WTC11 (cell line): ENCODE measurements at regions not wholly inside any gene's neighbourhood (a gene's known extent, or its start where the extent isn't known, plus 50 kb on each side); places are given as distances from the start of the nearest gene placed in this dataset.

ENCODE experiments used
- IRF2 ChIP-seq: sonication (generic); formaldehyde crosslinking; IDR thresholded peaks from 2 replicates; pipeline ENCODE4 v1.8.0; 2022; ENCODE audit warnings: low read depth, missing genetic modification reagents, borderline replicate concordance
- MAX ChIP-seq: sonication (generic); formaldehyde crosslinking; IDR thresholded peaks from 2 replicates; pipeline ENCODE4 v1.8.0; 2022; ENCODE audit warnings: mild to moderate bottlenecking, missing genetic modification reagents
- PREB ChIP-seq: sonication (generic); formaldehyde crosslinking; IDR thresholded peaks from 2 replicates; pipeline ENCODE4 v1.8.1; 2022; ENCODE audit warnings: mild to moderate bottlenecking, missing genetic modification reagents, moderate library complexity, borderline replicate concordance
- SMAD3 ChIP-seq: sonication (generic); formaldehyde crosslinking; IDR thresholded peaks from 2 replicates; pipeline ENCODE4 v1.8.0; 2022; ENCODE audit warnings: missing genetic modification reagents, mild to moderate bottlenecking, borderline replicate concordance
- ZNF232 ChIP-seq: sonication (generic); formaldehyde crosslinking; IDR thresholded peaks from 2 replicates; pipeline ENCODE4 v1.8.0; 2022; ENCODE audit warnings: mild to moderate bottlenecking, missing genetic modification reagents
- ZNF317 ChIP-seq: sonication (generic); formaldehyde crosslinking; IDR thresholded peaks from 2 replicates; pipeline ENCODE4 v1.8.1; 2023; ENCODE audit warnings: low read depth, mild to moderate bottlenecking, moderate library complexity, missing genetic modification reagents, borderline replicate concordance
- TF ChIP-seq, protein P1 (sequence below): fragments of 200-600 bp; IDR thresholded peaks from 2 replicates; pipeline ENCODE4 v1.8.0; 2022; ENCODE audit warnings: antibody characterized with exemption

GRCh38 chr4:46676364-46676763 lies 232.7 kb downstream of the COX7B2 start:
- TF ChIP-seq, protein P1, sequence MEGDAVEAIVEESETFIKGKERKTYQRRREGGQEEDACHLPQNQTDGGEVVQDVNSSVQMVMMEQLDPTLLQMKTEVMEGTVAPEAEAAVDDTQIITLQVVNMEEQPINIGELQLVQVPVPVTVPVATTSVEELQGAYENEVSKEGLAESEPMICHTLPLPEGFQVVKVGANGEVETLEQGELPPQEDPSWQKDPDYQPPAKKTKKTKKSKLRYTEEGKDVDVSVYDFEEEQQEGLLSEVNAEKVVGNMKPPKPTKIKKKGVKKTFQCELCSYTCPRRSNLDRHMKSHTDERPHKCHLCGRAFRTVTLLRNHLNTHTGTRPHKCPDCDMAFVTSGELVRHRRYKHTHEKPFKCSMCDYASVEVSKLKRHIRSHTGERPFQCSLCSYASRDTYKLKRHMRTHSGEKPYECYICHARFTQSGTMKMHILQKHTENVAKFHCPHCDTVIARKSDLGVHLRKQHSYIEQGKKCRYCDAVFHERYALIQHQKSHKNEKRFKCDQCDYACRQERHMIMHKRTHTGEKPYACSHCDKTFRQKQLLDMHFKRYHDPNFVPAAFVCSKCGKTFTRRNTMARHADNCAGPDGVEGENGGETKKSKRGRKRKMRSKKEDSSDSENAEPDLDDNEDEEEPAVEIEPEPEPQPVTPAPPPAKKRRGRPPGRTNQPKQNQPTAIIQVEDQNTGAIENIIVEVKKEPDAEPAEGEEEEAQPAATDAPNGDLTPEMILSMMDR = no peak
- no peak for TF ChIP-seq ZNF317 (CRISPR knock-in tag)
- no peak for TF ChIP-seq ZNF232 (CRISPR knock-in tag)
- TF ChIP-seq PREB (CRISPR knock-in tag) = no peak
- no peak for TF ChIP-seq MAX (CRISPR knock-in tag)
- no peak for TF ChIP-seq SMAD3 (CRISPR knock-in tag)
- no peak for TF ChIP-seq IRF2 (CRISPR knock-in tag)
